NCI-H2227 treated with DMSO at 0.1 percent for 48 hours (cell line): ENCODE measurements at regions not wholly inside any gene's neighbourhood (a gene's known extent, or its start where the extent isn't known, plus 50 kb on each side); places are given as distances from the start of the nearest gene placed in this dataset.

Experiments
- DNase-seq: peaks from one replicate; lab custom pipeline; 2025; lab: John Stamatoyannopoulos, UW

GRCh38 chr13:40306817-40307216 lies 359.6 kb downstream of the FOXO1 start:
- DNase-seq = no peak

GRCh38 chr13:40309881-40310280 lies 356.6 kb downstream of the FOXO1 start:
- DNase-seq = no peak

GRCh38 chr13:40311356-40312101 lies 354.9 kb downstream of the FOXO1 start:
- DNase-seq = no peak

- no peak for DNase-seq
These were observed 352.9 kb downstream of the FOXO1 start for GRCh38 chr13:40313269-40314200.

- no peak for DNase-seq
These were observed 350.9 kb downstream of the FOXO1 start for GRCh38 chr13:40315416-40316064.

GRCh38 chr13:40316301-40316700 lies 350.1 kb downstream of the FOXO1 start:
- no peak for DNase-seq

- DNase-seq = no peak
These were observed 348.5 kb downstream of the FOXO1 start for GRCh38 chr13:40317980-40318327.

GRCh38 chr13:40318366-40318765 lies 348.1 kb downstream of the FOXO1 start:
- DNase-seq = no peak

- DNase-seq = no peak
These were observed 346.5 kb downstream of the FOXO1 start for GRCh38 chr13:40319699-40320579.

- no peak for DNase-seq
These were observed 338.4 kb downstream of the FOXO1 start for GRCh38 chr13:40328091-40328490.

GRCh38 chr13:40329781-40330485 lies 336.5 kb downstream of the FOXO1 start:
- no peak for DNase-seq

- DNase-seq = no peak
These were observed 335.5 kb downstream of the FOXO1 start for GRCh38 chr13:40330950-40331349.

GRCh38 chr13:40331802-40332201 lies 334.6 kb downstream of the FOXO1 start:
- no peak for DNase-seq

GRCh38 chr13:40333226-40333625 lies 333.2 kb downstream of the FOXO1 start:
- DNase-seq = no peak

- no peak for DNase-seq
These were observed 332.4 kb downstream of the FOXO1 start for GRCh38 chr13:40334031-40334430.

- DNase-seq = no peak
These were observed 331.8 kb downstream of the FOXO1 start for GRCh38 chr13:40334616-40335015.

GRCh38 chr13:40336228-40337221 lies 329.9 kb downstream of the FOXO1 start:
- no peak for DNase-seq

GRCh38 chr13:40337651-40338050 lies 328.8 kb downstream of the FOXO1 start:
- DNase-seq = no peak

GRCh38 chr13:40338217-40338616 lies 328.2 kb downstream of the FOXO1 start:
- DNase-seq = no peak
